Anterior cingulate cortex (tissue), 58 donors: ENCODE measurements at regions not wholly inside any gene's neighbourhood (a gene's known extent, or its start where the extent isn't known, plus 50 kb on each side); places are given as distances from the start of the nearest gene placed in this dataset.

Source experiments
- DNase-seq, 58 donors: peaks; one replicate each; lab custom pipeline; 2025; lab: John Stamatoyannopoulos, UW

- no peak for DNase-seq
Measured at GRCh38 chr4:44869985-44870384, 143.6 kb upstream of the GNPDA2 start.

GRCh38 chr4:44869222-44869882, 143.0 kb upstream of the GNPDA2 start:
- peak in 1 of 58 donors; percentile 1 for DNase-seq

- DNase-seq, result no peak
Measured at GRCh38 chr4:44861756-44862155, 135.4 kb upstream of the GNPDA2 start.

GRCh38 chr4:44859477-44859876, 133.1 kb upstream of the GNPDA2 start:
- DNase-seq, result no peak

- DNase-seq, result no peak
Measured at GRCh38 chr4:44848466-44848865, 122.1 kb upstream of the GNPDA2 start.

GRCh38 chr4:44845993-44846392, 119.6 kb upstream of the GNPDA2 start:
- no peak for DNase-seq

- DNase-seq, result no peak
Measured at GRCh38 chr4:44845309-44845708, 119.0 kb upstream of the GNPDA2 start.

- no peak for DNase-seq
Measured at GRCh38 chr4:44842531-44842930, 116.2 kb upstream of the GNPDA2 start.

GRCh38 chr4:44817930-44818329, 91.6 kb upstream of the GNPDA2 start:
- no peak for DNase-seq

- no peak for DNase-seq
Measured at GRCh38 chr4:44806071-44806470, 79.7 kb upstream of the GNPDA2 start.

GRCh38 chr4:44804301-44804700, 77.9 kb upstream of the GNPDA2 start:
- DNase-seq, result peak in 2 of 58 donors; percentile 2

GRCh38 chr4:44801384-44801783, 75.0 kb upstream of the GNPDA2 start:
- DNase-seq, result no peak

GRCh38 chr4:44791831-44792230, 65.5 kb upstream of the GNPDA2 start:
- DNase-seq, result no peak

- no peak for DNase-seq
Measured at GRCh38 chr4:44777115-44777514, 50.8 kb upstream of the GNPDA2 start.
